ENCODE measurements at regions not wholly inside any gene's neighbourhood (a gene's known extent, or its start where the extent isn't known, plus 50 kb on each side); places are given as distances from the start of the nearest gene placed in this dataset.

DNA sequence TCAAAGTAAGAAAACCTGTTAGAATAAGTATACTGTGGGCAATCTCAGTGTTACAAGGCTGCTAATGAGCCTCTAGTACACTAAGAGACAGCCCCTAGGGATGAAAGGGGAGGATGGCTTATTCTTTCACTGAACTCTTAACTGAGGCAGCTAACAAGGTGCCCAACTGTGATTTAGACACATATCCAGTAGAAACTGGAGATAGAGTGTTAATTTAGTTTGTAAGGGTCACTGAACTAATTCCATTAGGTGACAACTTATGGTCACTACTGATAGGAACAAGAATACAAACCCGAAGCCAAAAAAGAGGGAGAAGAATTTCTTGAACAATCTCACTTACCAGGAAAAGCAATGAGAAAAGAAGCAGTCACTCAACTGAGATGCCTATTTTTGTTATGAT, 1010.6 kb downstream of the PCDH9 start:
- Histone ChIP-seq H3K79me2 (replicated peaks; ENCODE audit: insufficient read depth) (no peaks in the 10 kb centered on the region), H3K27me3 (ENCODE audit: insufficient read depth) (peaks cover 66% of the 10 kb centered on the region), H3K36me3 (ENCODE audit: insufficient read depth) (no peaks in the 10 kb centered on the region), H3F3A (replicated peaks; ENCODE audit: low read depth) (no peaks in the 10 kb centered on the region), H3K9me2 (ENCODE audit: insufficient read depth) (no peaks in the 10 kb centered on the region), H2AFZ (no peak overlapping the region), H4K20me1 (replicated peaks; ENCODE audit: insufficient read depth) (peaks cover 5% of the 10 kb centered on the region), H3K4me3 (no peak overlapping the region), H3K4me2 (no peak overlapping the region), H3K4me1 (ENCODE audit: insufficient read depth) (peaks cover 25% of the 10 kb centered on the region), H3K27ac (ENCODE audit: low read depth) (no peak overlapping the region)
- Mint-ChIP-seq H3K27me3 (ENCODE audit: insufficient read depth, low read depth, poor library complexity) (peaks cover 33% of the 10 kb centered on the region), H3K4me3 (no peak overlapping the region), H3K9me3 (no peaks in the 10 kb centered on the region), H3K36me3 (ENCODE audit: low read depth) (no peaks in the 10 kb centered on the region), H3K27ac (no peak overlapping the region), H3K4me1 (peaks cover 24% of the 10 kb centered on the region)
- no peak for ATAC-seq
- TF ChIP-seq NANOG (IDR thresholded peaks at IDR 0.05; ENCODE audit: borderline replicate concordance) = no peak
- TF ChIP-seq, protein P1, sequence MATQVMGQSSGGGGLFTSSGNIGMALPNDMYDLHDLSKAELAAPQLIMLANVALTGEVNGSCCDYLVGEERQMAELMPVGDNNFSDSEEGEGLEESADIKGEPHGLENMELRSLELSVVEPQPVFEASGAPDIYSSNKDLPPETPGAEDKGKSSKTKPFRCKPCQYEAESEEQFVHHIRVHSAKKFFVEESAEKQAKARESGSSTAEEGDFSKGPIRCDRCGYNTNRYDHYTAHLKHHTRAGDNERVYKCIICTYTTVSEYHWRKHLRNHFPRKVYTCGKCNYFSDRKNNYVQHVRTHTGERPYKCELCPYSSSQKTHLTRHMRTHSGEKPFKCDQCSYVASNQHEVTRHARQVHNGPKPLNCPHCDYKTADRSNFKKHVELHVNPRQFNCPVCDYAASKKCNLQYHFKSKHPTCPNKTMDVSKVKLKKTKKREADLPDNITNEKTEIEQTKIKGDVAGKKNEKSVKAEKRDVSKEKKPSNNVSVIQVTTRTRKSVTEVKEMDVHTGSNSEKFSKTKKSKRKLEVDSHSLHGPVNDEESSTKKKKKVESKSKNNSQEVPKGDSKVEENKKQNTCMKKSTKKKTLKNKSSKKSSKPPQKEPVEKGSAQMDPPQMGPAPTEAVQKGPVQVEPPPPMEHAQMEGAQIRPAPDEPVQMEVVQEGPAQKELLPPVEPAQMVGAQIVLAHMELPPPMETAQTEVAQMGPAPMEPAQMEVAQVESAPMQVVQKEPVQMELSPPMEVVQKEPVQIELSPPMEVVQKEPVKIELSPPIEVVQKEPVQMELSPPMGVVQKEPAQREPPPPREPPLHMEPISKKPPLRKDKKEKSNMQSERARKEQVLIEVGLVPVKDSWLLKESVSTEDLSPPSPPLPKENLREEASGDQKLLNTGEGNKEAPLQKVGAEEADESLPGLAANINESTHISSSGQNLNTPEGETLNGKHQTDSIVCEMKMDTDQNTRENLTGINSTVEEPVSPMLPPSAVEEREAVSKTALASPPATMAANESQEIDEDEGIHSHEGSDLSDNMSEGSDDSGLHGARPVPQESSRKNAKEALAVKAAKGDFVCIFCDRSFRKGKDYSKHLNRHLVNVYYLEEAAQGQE (IDR thresholded peaks at IDR 0.05; ENCODE audit: unreplicated experiment) = no peak
- TF ChIP-seq CREB1 (CRISPR knock-in tag; IDR thresholded peaks at IDR 0.05; ENCODE audit: low read depth) = no peak
- TF ChIP-seq STAT1 (IDR thresholded peaks at IDR 0.05; ENCODE audit: unreplicated experiment) = no peak
- TF ChIP-seq, protein P2, sequence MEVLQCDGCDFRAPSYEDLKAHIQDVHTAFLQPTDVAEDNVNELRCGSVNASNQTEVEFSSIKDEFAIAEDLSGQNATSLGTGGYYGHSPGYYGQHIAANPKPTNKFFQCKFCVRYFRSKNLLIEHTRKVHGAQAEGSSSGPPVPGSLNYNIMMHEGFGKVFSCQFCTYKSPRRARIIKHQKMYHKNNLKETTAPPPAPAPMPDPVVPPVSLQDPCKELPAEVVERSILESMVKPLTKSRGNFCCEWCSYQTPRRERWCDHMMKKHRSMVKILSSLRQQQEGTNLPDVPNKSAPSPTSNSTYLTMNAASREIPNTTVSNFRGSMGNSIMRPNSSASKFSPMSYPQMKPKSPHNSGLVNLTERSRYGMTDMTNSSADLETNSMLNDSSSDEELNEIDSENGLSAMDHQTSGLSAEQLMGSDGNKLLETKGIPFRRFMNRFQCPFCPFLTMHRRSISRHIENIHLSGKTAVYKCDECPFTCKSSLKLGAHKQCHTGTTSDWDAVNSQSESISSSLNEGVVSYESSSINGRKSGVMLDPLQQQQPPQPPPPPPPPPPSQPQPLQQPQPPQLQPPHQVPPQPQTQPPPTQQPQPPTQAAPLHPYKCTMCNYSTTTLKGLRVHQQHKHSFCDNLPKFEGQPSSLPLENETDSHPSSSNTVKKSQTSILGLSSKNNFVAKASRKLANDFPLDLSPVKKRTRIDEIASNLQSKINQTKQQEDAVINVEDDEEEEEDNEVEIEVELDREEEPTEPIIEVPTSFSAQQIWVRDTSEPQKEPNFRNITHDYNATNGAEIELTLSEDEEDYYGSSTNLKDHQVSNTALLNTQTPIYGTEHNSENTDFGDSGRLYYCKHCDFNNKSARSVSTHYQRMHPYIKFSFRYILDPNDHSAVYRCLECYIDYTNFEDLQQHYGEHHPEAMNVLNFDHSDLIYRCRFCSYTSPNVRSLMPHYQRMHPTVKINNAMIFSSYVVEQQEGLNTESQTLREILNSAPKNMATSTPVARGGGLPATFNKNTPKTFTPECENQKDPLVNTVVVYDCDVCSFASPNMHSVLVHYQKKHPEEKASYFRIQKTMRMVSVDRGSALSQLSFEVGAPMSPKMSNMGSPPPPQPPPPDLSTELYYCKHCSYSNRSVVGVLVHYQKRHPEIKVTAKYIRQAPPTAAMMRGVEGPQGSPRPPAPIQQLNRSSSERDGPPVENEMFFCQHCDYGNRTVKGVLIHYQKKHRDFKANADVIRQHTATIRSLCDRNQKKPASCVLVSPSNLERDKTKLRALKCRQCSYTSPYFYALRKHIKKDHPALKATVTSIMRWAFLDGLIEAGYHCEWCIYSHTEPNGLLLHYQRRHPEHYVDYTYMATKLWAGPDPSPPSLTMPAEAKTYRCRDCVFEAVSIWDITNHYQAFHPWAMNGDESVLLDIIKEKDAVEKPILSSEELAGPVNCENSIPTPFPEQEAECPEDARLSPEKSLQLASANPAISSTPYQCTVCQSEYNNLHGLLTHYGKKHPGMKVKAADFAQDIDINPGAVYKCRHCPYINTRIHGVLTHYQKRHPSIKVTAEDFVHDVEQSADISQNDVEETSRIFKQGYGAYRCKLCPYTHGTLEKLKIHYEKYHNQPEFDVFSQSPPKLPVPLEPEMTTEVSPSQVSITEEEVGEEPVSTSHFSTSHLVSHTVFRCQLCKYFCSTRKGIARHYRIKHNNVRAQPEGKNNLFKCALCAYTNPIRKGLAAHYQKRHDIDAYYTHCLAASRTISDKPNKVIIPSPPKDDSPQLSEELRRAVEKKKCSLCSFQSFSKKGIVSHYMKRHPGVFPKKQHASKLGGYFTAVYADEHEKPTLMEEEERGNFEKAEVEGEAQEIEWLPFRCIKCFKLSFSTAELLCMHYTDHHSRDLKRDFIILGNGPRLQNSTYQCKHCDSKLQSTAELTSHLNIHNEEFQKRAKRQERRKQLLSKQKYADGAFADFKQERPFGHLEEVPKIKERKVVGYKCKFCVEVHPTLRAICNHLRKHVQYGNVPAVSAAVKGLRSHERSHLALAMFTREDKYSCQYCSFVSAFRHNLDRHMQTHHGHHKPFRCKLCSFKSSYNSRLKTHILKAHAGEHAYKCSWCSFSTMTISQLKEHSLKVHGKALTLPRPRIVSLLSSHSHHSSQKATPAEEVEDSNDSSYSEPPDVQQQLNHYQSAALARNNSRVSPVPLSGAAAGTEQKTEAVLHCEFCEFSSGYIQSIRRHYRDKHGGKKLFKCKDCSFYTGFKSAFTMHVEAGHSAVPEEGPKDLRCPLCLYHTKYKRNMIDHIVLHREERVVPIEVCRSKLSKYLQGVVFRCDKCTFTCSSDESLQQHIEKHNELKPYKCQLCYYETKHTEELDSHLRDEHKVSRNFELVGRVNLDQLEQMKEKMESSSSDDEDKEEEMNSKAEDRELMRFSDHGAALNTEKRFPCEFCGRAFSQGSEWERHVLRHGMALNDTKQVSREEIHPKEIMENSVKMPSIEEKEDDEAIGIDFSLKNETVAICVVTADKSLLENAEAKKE (CRISPR knock-in tag; IDR thresholded peaks at IDR 0.05) = no peak
- TF ChIP-seq ZNF114 (CRISPR knock-in tag; IDR thresholded peaks at IDR 0.05) = no peak
- TF ChIP-seq, protein P3, sequence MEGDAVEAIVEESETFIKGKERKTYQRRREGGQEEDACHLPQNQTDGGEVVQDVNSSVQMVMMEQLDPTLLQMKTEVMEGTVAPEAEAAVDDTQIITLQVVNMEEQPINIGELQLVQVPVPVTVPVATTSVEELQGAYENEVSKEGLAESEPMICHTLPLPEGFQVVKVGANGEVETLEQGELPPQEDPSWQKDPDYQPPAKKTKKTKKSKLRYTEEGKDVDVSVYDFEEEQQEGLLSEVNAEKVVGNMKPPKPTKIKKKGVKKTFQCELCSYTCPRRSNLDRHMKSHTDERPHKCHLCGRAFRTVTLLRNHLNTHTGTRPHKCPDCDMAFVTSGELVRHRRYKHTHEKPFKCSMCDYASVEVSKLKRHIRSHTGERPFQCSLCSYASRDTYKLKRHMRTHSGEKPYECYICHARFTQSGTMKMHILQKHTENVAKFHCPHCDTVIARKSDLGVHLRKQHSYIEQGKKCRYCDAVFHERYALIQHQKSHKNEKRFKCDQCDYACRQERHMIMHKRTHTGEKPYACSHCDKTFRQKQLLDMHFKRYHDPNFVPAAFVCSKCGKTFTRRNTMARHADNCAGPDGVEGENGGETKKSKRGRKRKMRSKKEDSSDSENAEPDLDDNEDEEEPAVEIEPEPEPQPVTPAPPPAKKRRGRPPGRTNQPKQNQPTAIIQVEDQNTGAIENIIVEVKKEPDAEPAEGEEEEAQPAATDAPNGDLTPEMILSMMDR (conservative IDR thresholded peaks at IDR 0.05; ENCODE audit: low read depth in 2 of 2) = no peak
- TF ChIP-seq JUNB (IDR thresholded peaks at IDR 0.05; ENCODE audit: unreplicated experiment) = no peak
- no peak for TF ChIP-seq EZH2 (IDR thresholded peaks at IDR 0.05; ENCODE audit: low read depth, unreplicated experiment)
- TF ChIP-seq, protein P4, sequence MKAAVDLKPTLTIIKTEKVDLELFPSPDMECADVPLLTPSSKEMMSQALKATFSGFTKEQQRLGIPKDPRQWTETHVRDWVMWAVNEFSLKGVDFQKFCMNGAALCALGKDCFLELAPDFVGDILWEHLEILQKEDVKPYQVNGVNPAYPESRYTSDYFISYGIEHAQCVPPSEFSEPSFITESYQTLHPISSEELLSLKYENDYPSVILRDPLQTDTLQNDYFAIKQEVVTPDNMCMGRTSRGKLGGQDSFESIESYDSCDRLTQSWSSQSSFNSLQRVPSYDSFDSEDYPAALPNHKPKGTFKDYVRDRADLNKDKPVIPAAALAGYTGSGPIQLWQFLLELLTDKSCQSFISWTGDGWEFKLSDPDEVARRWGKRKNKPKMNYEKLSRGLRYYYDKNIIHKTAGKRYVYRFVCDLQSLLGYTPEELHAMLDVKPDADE (IDR thresholded peaks at IDR 0.05) = no peak
- TF ChIP-seq POLR2AphosphoS5 (IDR thresholded peaks at IDR 0.05; ENCODE audit: low read depth) = no peak
- TF ChIP-seq ZNF331 (CRISPR knock-in tag; IDR thresholded peaks at IDR 0.05; ENCODE audit: low read depth) = no peak
- no peak for TF ChIP-seq EZH2phosphoT487 (IDR thresholded peaks at IDR 0.05; ENCODE audit: unreplicated experiment)
- DNase-seq (ENCODE audit: low spot score) = no peak

Data from GM23338 (cell line).